GM11168 (cell line): ENCODE measurements at regions not wholly inside any gene's neighbourhood (a gene's known extent, or its start where the extent isn't known, plus 50 kb on each side); places are given as distances from the start of the nearest gene placed in this dataset.

Source experiments
- in situ Hi-C: fragments of 300-500 bp; cut with MboI; formaldehyde crosslinking; loops from one replicate; pipeline ENCODE4 v1.12.0; 2022; ENCODE audit warnings: low sequenced_read_pairs; ENCODE audit not compliant: unreplicated experiment

- in situ Hi-C loops, result loop anchor here (25.0 kb wide), 1 partner anchor 560 kb away; the partner anchor contains the start of gene CITED2
These were observed 547.8 kb upstream of the CITED2 start for GRCh38 chr6:139922236-139922635.

GRCh38 chr6:139920776-139921100, 546.3 kb upstream of the CITED2 start:
- in situ Hi-C loops, result loop anchor here (25.0 kb wide), 1 partner anchor 558 kb away; the partner anchor contains the start of gene CITED2

- in situ Hi-C loops, result loop anchor here (25.0 kb wide), 1 partner anchor 558 kb away; the partner anchor contains the start of gene CITED2
These were observed 545.8 kb upstream of the CITED2 start for GRCh38 chr6:139920027-139920775.

- in situ Hi-C loops, result loop anchor here (25.0 kb wide), 1 partner anchor 557 kb away; the partner anchor contains the start of gene CITED2
These were observed 544.9 kb upstream of the CITED2 start for GRCh38 chr6:139919107-139920026.

GRCh38 chr6:139917951-139918630, 543.6 kb upstream of the CITED2 start:
- in situ Hi-C loops, result loop anchor here (25.0 kb wide), 1 partner anchor 556 kb away; the partner anchor contains the start of gene CITED2

GRCh38 chr6:139914910-139915309, 540.5 kb upstream of the CITED2 start:
- in situ Hi-C loops, result loop anchor here (25.0 kb wide), 1 partner anchor 553 kb away; the partner anchor contains the start of gene CITED2

- in situ Hi-C loops, result loop anchor here (25.0 kb wide), 1 partner anchor 551 kb away; the partner anchor contains the start of gene CITED2
These were observed 538.4 kb upstream of the CITED2 start for GRCh38 chr6:139912735-139913400.

- in situ Hi-C loops, result loop anchor here (25.0 kb wide), 1 partner anchor 548 kb away; the partner anchor contains the start of gene CITED2
These were observed 535.5 kb upstream of the CITED2 start for GRCh38 chr6:139909992-139910391.

- in situ Hi-C loops, result loop anchor here (25.0 kb wide), 1 partner anchor 543 kb away; the partner anchor contains the start of gene CITED2
These were observed 531.1 kb upstream of the CITED2 start for GRCh38 chr6:139905404-139906052.

GRCh38 chr6:139904568-139904967, 530.1 kb upstream of the CITED2 start:
- in situ Hi-C loops, result loop anchor here (25.0 kb wide), 1 partner anchor 542 kb away; the partner anchor contains the start of gene CITED2

GRCh38 chr6:139904158-139904533, 529.7 kb upstream of the CITED2 start:
- in situ Hi-C loops, result loop anchor here (25.0 kb wide), 1 partner anchor 542 kb away; the partner anchor contains the start of gene CITED2

- in situ Hi-C loops, result loop anchor here (25.0 kb wide), 1 partner anchor 541 kb away; the partner anchor contains the start of gene CITED2
These were observed 529.1 kb upstream of the CITED2 start for GRCh38 chr6:139903411-139904157.

GRCh38 chr6:139895205-139895793, 520.9 kb upstream of the CITED2 start:
- in situ Hi-C loops, result no loop called here

GRCh38 chr6:139894271-139894670, 519.8 kb upstream of the CITED2 start:
- in situ Hi-C loops, result no loop called here

GRCh38 chr6:139891471-139891870, 517.0 kb upstream of the CITED2 start:
- in situ Hi-C loops, result no loop called here

GRCh38 chr6:139888681-139889122, 514.3 kb upstream of the CITED2 start:
- in situ Hi-C loops, result no loop called here

GRCh38 chr6:139887275-139887674, 512.8 kb upstream of the CITED2 start:
- in situ Hi-C loops, result no loop called here

GRCh38 chr6:139886396-139886795, 511.9 kb upstream of the CITED2 start:
- in situ Hi-C loops, result no loop called here
